ENCODE measurements at regions not wholly inside any gene's neighbourhood (a gene's known extent, or its start where the extent isn't known, plus 50 kb on each side); places are given as distances from the start of the nearest gene placed in this dataset.
"Not testable (repeated sequence)": the region's sequence is repeated elsewhere in the genome, so short reads cannot be mapped to it uniquely, and the experiment has no call there.

DNA sequence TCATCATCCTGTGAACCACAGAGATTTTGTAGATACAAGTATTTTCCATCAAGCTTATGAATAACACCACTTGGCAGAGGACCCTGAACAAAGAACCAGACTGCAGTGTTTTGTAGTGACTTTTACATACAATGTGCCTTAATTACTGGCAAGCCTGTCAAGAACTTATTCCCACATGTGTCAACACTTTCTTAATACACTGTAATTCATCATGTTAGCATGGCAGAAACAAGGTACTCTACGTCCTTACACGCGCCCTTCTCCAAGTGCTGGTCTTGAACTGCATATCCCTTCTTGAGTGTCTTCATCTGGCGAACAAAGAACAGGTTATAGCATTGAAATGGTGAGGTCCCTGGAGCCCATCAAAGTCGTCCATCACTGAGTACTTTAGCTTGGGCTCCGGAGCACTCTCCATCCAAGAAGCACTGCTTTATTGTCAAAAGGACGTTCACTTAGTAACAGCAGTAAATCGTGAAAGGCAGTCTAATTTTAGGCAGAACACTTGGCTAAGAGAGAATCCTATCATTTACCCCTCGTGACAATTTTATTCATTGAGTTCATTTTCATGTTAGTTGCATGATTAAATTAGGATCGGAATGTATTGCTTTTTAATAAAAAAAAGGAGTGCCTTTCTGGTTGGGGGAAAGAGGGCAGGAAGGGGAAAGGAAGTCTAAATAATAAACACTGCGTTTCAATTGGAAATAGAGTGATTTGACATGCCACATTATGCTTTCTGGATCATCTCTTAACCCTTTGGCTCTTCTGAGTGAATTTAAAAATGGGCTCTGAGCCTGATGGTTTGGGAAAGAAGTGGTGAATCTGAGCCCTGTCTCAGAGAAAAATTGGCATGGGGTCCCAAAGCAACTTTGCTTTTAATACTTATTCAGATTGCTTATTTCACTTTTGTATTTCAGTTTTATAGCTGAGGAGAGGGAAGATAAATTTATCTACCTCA lies 376.1 kb downstream of the DLEU7 start:
- 64 to 79% methylated on average over 11 of the region's 11 CpGs for WGBS, 2 donors
- Histone ChIP-seq H3K27ac (no peak overlapping the region), H3K4me3 (no peak overlapping the region), H3K4me1 (peaks cover 0 to 5% (median 0%) of the 10 kb centered on the region in 4 donors), H3K36me3 (no peaks in the 10 kb centered on the region), H3K27me3 (no peaks in the 10 kb centered on the region), H3K9me3 (no peaks in the 10 kb centered on the region)
- no peak for TF ChIP-seq POLR2AphosphoS5 (IDR thresholded peaks at IDR 0.05)
- no peak for TF ChIP-seq POLR2A (IDR thresholded peaks at IDR 0.05)
- TF ChIP-seq, protein P1, sequence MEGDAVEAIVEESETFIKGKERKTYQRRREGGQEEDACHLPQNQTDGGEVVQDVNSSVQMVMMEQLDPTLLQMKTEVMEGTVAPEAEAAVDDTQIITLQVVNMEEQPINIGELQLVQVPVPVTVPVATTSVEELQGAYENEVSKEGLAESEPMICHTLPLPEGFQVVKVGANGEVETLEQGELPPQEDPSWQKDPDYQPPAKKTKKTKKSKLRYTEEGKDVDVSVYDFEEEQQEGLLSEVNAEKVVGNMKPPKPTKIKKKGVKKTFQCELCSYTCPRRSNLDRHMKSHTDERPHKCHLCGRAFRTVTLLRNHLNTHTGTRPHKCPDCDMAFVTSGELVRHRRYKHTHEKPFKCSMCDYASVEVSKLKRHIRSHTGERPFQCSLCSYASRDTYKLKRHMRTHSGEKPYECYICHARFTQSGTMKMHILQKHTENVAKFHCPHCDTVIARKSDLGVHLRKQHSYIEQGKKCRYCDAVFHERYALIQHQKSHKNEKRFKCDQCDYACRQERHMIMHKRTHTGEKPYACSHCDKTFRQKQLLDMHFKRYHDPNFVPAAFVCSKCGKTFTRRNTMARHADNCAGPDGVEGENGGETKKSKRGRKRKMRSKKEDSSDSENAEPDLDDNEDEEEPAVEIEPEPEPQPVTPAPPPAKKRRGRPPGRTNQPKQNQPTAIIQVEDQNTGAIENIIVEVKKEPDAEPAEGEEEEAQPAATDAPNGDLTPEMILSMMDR (IDR thresholded peaks at IDR 0.05), result no peak
- no peak for TF ChIP-seq EP300 (IDR thresholded peaks at IDR 0.05)
- no peak for DNase-seq
- no peak for ATAC-seq (ENCODE audit: low FRiP score in 2 of 2)

DNA sequence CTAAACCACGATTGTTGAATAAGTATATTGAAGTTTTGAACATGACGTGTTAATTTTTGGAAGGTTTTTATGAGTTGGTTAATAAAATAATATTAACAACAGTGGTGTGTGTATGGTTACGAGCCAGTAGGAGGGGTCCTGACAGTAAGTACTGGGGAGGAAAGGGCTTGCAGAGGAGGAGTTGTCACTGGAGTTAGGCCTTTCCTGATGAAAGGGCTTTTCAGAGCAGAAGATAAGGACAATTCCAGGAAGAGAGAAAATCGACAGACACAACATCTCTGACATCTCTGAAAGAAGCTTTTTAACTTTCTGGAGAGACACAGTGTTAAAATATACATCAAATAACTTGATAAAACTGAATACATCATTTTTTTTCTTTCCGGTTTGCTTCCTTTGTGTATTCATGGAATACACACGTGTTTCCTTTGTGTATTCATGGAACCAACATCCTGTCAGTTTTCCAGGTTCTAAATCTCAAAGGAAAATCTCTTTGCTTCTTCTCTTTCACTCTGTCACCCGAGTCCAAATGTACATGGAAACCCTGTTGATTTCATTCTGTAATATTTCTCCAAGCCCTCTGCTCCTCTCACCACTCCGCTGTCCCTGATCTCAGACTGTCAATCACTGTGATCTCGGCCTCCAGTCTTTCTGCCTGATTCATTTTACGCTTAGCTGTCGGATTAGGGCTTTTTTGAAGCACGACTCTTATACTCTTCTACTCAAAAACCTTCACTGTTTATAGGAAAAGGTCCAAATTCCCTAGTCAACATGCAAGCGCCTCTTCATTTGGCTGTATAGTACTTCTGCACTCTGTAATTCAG lies 374.4 kb downstream of the DLEU7 start:
- H3K36me3 ChIP-seq, result no peaks in the 10 kb centered on the region
- WGBS, 2 donors, result 62 to 69% methylated on average over 13 of the region's 13 CpGs
- H3K4me1 ChIP-seq, result peaks cover 0 to 5% (median 0%) of the 10 kb centered on the region in 4 donors
- H3K27ac ChIP-seq, result peak overlapping the region in 2 of 4 donors; percentile 10 to 13
- ATAC-seq (ENCODE audit: low FRiP score in 2 of 2) (no peak), DNase-seq (no peak)
- TF ChIP-seq, protein P1 (IDR thresholded peaks at IDR 0.05), result no peak
- TF ChIP-seq POLR2AphosphoS5 (IDR thresholded peaks at IDR 0.05) (no peak), EP300 (IDR thresholded peaks at IDR 0.05) (no peak), POLR2A (IDR thresholded peaks at IDR 0.05) (no peak)
- H3K4me3 ChIP-seq, result no peak overlapping the region
- H3K27me3 ChIP-seq, result no peaks in the 10 kb centered on the region
- H3K9me3 ChIP-seq, result no peaks in the 10 kb centered on the region

DNA sequence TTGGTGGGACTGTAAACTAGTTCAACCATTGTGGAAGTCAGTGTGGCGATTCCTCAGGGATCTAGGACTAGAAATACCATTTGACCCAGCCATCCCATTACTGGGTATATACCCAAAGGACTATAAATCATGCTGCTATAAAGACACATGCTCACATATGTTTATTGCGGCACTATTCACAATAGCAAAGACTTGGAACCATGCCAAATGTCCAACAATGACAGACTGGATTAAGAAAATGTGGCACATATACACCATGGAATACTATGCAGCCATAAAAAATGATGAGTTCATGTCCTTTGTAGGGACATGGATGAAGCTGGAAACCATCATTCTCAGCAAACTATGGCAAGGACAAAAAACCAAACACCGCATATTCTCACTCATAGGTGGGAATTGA lies 370.4 kb downstream of the DLEU7 start:
- H3K27me3 ChIP-seq; H3K4me3 ChIP-seq; ATAC-seq (ENCODE audit: low FRiP score in 2 of 2); H3K27ac ChIP-seq; H3K36me3 ChIP-seq; H3K9me3 ChIP-seq; H3K4me1 ChIP-seq; DNase-seq: not testable (repeated sequence)
- no CpG with 5 or more reads among the region's 3 CpGs for WGBS, 2 donors

DNA sequence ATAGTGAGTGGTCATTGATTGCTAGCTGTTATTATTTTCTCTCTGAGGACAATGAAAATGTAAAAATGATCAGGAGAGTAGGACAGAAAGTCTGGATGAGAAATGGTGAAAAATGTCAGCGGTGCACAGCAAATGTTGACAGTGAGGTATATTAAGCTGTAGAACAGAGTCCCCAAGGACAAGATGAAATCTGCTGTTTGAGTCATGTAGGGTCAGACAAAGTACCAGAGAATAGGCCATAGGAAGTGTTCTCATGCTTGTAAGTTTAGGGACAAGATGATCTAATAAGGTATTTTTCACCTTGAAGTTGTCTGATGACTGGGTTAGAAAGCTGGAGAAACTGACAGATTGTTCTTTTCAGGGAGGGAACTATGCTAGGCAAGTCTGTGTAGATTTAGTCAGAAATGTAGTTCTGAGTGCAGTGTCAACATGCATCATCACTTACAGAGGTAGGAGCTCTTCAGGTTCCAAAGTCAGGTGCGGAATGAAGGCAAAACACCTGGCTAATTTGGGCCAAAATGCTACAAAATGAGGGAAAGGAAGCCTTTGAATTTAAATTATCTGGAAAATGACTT lies 369.3 kb downstream of the DLEU7 start:
- no peak overlapping the region for H3K27ac ChIP-seq
- TF ChIP-seq, protein P1 (IDR thresholded peaks at IDR 0.05), result no peak
- TF ChIP-seq POLR2AphosphoS5 (IDR thresholded peaks at IDR 0.05) (no peak), POLR2A (IDR thresholded peaks at IDR 0.05) (no peak), EP300 (IDR thresholded peaks at IDR 0.05) (peak in 1 of 4 donors; percentile 9)
- ATAC-seq (ENCODE audit: low FRiP score in 2 of 2), result peak; percentile 24 to 88

More for the DNA sequence above, 369.3 kb downstream of the DLEU7 start:
- Histone ChIP-seq H3K27me3 (no peaks in the 10 kb centered on the region), H3K36me3 (no peaks in the 10 kb centered on the region), H3K4me1 (peaks cover 0 to 6% (median 0%) of the 10 kb centered on the region in 4 donors), H3K9me3 (no peaks in the 10 kb centered on the region), H3K4me3 (no peak overlapping the region)
- DNase-seq, result no peak
- 67 to 83% methylated on average over 2 of the region's 2 CpGs for WGBS, 2 donors
